GM18499 (cell line): ENCODE measurements at regions not wholly inside any gene's neighbourhood (a gene's known extent, or its start where the extent isn't known, plus 50 kb on each side); places are given as distances from the start of the nearest gene placed in this dataset.

Experiments used
- ATAC-seq: cut with Tn5 transposase; IDR thresholded peaks from one replicate; pipeline ENCODE4 v1.9.1; 2021; ENCODE audit warnings: moderate number of reproducible peaks; ENCODE audit not compliant: insufficient read depth, unreplicated experiment

GRCh38 chr6:105568751-105569150, 165.9 kb upstream of the PREP start:
- no peak for ATAC-seq

- ATAC-seq: no peak
Observed at GRCh38 chr6:105568142-105568541, 165.3 kb upstream of the PREP start.

GRCh38 chr6:105567140-105567539, 164.3 kb upstream of the PREP start:
- ATAC-seq: no peak

GRCh38 chr6:105566503-105566902, 163.6 kb upstream of the PREP start:
- no peak for ATAC-seq

DNA sequence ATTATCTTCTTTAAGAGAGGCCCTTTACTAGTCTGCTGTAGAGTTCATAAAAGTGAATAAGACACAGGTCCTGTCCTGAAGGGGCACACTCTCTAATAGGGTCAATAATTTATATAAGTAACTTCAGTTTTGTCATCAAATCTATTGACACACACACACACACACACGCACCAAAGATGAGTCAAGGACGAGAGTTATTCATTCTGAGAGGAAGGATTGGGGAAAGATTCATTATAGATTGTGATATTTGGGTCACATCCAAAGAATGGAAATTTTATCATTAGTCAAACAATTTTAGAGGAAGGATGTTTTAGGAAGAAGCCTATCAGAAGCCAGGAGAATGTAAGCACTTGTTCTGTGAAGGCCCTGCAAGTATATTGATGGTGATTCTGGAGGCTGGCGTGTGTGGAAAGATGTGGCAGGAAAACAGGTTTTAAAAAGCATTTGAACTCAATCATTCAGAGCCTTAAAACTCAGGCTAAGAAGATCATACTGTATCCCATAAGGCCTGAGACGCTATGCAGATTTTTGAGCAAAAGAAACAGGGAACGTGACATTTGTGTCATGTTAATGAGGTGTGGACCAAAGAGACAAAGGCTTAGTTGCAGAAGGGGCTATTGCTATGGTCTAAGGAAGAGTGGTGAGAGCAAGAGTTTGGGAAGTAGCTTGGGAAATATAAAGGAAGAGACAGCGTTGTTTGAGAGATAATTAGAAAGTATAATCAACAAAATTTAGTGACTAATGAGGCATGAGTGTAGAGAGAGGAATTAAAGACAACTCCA, 161.4 kb upstream of the PREP start:
- ATAC-seq: no peak

GRCh38 chr6:105562027-105562426, 159.1 kb upstream of the PREP start:
- no peak for ATAC-seq

DNA sequence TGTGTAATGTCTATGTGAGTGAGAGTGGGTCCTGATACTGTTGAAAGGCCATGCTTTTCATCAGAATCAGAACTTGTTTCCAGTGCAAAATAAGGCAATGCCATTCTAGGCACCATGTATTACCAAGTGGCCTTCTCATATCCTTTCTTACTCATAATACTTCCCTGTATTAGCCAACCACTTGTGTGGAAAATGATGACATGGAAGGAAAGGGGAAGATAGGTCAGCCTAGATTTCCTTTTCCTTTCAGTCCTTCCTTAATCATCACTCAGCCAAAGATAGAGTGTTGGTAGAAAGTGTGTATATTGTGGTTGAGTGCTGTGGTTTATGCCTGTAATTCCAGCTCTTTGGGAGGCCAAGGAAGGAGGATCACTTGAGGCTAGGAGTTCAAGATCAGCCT, 158.6 kb upstream of the PREP start:
- ATAC-seq: no peak

- ATAC-seq: peak; percentile 98
Observed at GRCh38 chr6:105560611-105561066, 157.8 kb upstream of the PREP start.

DNA sequence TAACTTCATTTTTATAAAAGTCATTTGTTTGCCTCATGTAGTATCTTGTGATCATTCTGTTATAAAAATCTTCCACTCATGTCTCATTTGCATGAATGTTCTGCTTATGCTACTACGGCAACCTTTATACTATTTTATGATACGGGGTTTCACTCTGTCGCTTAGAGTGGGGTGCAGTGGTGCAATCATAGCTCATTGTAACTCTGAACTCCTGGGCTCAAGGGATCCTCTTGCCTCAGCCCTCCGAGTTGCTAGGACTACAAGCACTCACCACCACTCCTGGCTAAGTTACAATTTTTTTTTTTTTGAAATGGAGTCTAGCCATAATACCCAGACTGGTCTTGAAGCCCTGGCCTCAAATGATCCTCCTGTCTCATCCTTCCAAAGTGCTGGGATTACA, 154.4 kb upstream of the PREP start:
- no peak for ATAC-seq

DNA sequence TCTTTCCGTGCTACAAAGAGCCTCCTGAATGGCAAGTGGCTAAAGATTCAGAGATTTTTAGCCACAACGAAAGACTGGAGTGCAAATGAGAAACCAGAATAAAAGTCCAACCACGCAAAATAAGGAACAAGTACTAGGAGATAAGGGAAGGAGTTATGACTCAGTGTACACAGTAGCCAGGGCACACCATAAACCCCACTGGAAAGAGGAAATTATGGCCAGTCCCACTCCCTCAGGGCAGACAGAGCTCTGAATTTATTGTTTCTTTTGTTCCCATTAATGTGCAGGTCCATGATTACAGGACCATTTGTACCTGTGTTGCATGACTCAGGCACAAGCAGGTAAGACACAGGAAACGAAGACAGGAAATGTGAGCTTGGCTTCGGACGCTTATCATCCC, 150.3 kb upstream of the PREP start:
- no peak for ATAC-seq

DNA sequence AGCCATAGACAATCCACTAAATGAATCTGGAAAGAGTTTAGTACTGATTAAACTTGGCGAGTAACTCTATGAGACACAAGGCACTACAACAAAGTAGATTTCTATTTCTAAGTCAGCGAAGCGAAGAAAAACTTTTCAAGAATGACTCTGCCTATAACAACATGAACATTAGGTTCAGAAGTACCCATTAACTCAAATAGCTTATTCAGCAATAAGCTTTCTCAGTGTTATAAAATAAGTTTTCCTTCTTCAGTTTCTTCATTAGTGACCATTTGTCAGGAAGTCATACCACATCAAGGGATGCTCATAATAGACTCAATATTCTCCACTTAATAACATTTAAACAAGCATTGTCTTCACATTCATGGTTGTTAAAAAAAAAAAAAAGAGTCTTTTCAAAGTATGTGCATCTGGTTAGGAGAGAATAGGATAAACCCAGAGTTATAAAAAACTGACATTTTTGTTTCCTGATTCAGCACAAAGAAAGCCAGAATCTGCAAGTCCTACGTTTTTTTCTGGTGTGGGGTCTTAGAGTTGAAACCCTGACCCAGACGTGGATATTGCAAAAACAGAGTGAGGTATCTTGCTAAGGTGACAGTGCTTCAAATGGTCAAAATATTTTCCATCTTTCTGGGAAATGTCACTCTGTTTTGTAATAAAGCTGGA, 148.2 kb upstream of the PREP start:
- ATAC-seq: no peak

DNA sequence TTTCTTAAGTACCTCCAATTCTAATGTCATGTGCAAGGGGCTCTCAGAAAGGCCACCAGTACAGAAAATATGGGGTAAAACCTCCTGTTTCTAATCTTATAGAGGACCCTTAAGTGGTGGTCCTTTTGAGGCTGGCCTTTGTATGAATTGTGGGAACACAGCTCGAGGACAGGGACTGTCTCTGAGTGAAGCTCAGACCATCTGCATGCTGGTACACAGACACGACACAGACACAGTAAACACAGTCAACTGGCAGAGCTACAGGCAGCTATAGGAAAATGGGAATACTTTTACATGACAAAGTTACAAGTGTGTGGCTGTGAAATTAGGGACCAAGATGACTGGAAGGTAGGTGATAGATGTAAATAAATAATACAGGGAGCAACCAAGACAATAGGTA, 143.9 kb upstream of the PREP start:
- ATAC-seq: no peak

GRCh38 chr6:105545947-105546731, 143.3 kb upstream of the PREP start:
- ATAC-seq: no peak

DNA sequence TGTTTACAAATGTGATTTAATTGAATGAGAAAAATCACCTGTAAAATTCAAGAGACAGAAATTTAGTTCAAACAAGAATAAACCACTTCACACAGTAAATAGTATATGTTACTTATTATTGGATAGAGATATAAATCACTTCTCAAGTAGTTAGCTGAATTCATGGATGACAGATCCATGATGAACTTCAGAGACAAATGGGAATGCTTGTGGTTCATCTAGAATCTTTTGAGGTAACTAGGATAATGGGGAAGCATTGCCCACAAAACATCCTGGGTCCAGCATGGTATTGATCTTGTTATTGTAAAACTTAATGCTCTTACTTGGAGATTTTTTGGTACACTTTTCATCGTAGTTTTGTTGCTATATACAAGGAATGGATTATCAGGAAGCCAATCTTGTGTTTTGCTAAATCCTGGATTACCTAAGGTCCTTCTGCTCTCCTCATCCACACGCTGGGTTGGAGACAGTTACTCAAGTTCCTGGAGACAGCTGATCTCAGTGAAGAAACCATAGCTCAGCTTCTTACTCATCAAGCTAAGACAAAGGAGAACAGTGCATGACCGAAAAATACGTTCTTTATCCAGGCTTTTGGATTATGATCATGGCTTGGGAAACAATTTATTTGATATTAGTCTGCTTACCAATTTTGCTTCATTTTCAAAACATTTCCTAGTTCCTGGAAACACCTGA, 142.5 kb upstream of the PREP start:
- no peak for ATAC-seq

- no peak for ATAC-seq
Observed at GRCh38 chr6:105539911-105540310, 137.0 kb upstream of the PREP start.

DNA sequence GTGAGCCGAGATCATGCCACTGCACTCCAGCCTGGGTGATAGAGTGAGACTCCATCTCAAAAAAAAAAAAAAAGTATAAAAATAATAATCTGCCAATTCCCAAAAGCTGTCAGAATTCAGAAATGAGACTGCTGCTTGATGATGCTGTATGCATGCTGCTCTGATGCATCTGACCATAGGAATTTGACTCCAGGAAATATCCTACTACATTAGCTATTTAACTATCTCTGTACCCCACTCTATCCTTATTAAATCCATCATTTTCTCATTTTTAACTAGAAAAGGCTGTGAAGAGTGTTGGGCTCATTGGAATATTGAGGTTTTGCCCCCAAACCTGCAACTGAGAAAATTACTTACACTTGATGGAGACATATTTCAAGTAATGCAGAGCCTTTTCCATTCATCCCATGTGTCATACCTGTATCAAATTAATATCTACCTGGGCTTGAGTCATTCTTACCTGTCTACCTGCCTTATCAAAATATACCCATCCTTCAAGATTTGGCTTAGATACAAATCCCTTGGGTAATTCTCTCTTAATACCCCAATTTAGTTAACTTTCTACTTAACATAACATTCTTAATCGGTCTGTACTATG, 135.2 kb upstream of the PREP start:
- ATAC-seq: no peak

- no peak for ATAC-seq
Observed at GRCh38 chr6:105536961-105537360, 134.1 kb upstream of the PREP start.

DNA sequence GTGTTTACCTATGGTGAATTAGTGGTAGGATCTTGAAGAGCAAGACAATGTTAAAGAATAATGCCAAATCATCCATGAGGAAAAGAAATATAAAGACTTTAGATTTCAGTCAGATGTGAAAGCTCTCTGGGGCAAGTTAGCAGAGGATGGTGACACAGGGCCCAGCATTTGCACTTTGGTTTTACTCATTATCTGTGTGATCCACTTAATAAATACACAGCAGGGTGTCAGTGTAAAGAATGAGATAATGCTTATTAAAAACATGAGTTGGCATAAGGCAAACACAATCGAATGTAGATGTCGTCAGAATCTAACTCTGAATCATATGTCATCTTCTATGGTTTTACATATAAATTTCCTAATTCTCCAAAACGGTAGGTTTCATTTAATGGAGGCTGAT, 130.4 kb upstream of the PREP start:
- ATAC-seq: no peak

GRCh38 chr6:105526225-105526872, 123.5 kb upstream of the PREP start:
- no peak for ATAC-seq
